ENCODE measurements at regions not wholly inside any gene's neighbourhood (a gene's known extent, or its start where the extent isn't known, plus 50 kb on each side); places are given as distances from the start of the nearest gene placed in this dataset.

- TF ChIP-seq HDAC6 (IDR thresholded peaks at IDR 0.05; ENCODE audit: low read depth, low read length), result no peak
- 0 out of 2 replicates have a peak, but pooled peaks have one; percentile 25 for TF ChIP-seq KDM2A (CRISPR knock-in tag; IDR thresholded peaks at IDR 0.05; ENCODE audit: borderline replicate concordance, low read depth)
- no peak for TF ChIP-seq FOXO4 (CRISPR knock-in tag; conservative IDR thresholded peaks at IDR 0.05)
- TF ChIP-seq PBX2 (CRISPR knock-in tag; IDR thresholded peaks at IDR 0.05), result no peak
- TF ChIP-seq MEF2D (CRISPR knock-in tag; IDR thresholded peaks at IDR 0.05), result 0 out of 2 replicates have a peak, but pooled peaks have one; percentile 20
- TF ChIP-seq ZNF124 (CRISPR knock-in tag; IDR thresholded peaks at IDR 0.05), result no peak
- TF ChIP-seq STAT5B (CRISPR knock-in tag; IDR thresholded peaks at IDR 0.05), result no peak
- TF ChIP-seq ZZZ3 (CRISPR knock-in tag; IDR thresholded peaks at IDR 0.05; ENCODE audit: borderline replicate concordance), result no peak
- no peak for TF ChIP-seq KMT2B (CRISPR knock-in tag; IDR thresholded peaks at IDR 0.05)
- peak; percentile 83 for TF ChIP-seq PAXIP1 (CRISPR knock-in tag; conservative IDR thresholded peaks at IDR 0.05)
- TF ChIP-seq HMGA1 (CRISPR knock-in tag; conservative IDR thresholded peaks at IDR 0.05), result no peak
- no peak for TF ChIP-seq NFE2L2 (IDR thresholded peaks at IDR 0.05; ENCODE audit: low read length)
- TF ChIP-seq ZBTB33 (CRISPR knock-in tag; IDR thresholded peaks at IDR 0.05), result no peak
- TF ChIP-seq ZNF691 (CRISPR knock-in tag; IDR thresholded peaks at IDR 0.05; ENCODE audit: borderline replicate concordance, low read depth), result no peak; the same call in 1 of the 2 replicates
- no peak for TF ChIP-seq ZBTB2 (CRISPR knock-in tag; IDR thresholded peaks at IDR 0.05; ENCODE audit: low read depth)
- TF ChIP-seq ZNF503 (CRISPR knock-in tag; IDR thresholded peaks at IDR 0.05), result peak; percentile 76; the same call in 1 of the 2 replicates
- no peak for TF ChIP-seq SMAD1 (CRISPR knock-in tag; IDR thresholded peaks at IDR 0.05; ENCODE audit: borderline replicate concordance, low read depth)
- no peak for TF ChIP-seq KDM1A (CRISPR knock-in tag; IDR thresholded peaks at IDR 0.05)
Measured at GRCh38 chr16:51243936-51244436, 92.9 kb upstream of the SALL1 start (continued).
